ENCODE measurements at regions not wholly inside any gene's neighbourhood (a gene's known extent, or its start where the extent isn't known, plus 50 kb on each side); places are given as distances from the start of the nearest gene placed in this dataset.

GRCh38 chr2:120421126-120421829 is 75.3 kb downstream of the INHBB start:
- TF ChIP-seq CTCF (IDR thresholded peaks at IDR 0.05) (no peak), POLR2A (IDR thresholded peaks at IDR 0.05) (no peak)
